HG02973 (cell line): ENCODE measurements at regions not wholly inside any gene's neighbourhood (a gene's known extent, or its start where the extent isn't known, plus 50 kb on each side); places are given as distances from the start of the nearest gene placed in this dataset.
"Not testable (repeated sequence)": the region's sequence is repeated elsewhere in the genome, so short reads cannot be mapped to it uniquely, and the experiment has no call there.

ENCODE experiments used
- ATAC-seq: cut with Tn5 transposase; IDR thresholded peaks from one replicate; pipeline ENCODE4 v1.9.1; 2021; ENCODE audit warnings: moderate library complexity; ENCODE audit not compliant: unreplicated experiment

- ATAC-seq: not testable (repeated sequence)
These were observed 372.4 kb downstream of the BCL2L11 start for GRCh38 chr2:111492995-111493719.

DNA sequence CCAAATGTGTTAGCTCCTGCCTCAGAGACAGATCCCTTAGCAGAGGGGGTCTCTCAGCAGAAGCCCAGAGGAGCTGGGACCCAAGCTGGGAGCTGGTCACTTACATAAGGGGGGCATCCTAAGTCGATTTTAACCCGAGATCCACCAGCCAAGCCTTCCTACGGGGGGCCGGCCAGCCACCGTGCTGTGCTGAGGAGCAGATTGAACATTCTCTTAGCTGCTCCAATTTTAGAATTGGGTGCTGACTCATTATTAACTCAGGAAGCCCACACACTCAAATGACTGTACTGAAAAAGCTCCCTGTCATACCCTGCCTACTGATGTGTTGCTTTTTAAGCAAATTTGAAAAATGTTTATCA is 373.0 kb downstream of the BCL2L11 start:
- peak; percentile 79 for ATAC-seq

DNA sequence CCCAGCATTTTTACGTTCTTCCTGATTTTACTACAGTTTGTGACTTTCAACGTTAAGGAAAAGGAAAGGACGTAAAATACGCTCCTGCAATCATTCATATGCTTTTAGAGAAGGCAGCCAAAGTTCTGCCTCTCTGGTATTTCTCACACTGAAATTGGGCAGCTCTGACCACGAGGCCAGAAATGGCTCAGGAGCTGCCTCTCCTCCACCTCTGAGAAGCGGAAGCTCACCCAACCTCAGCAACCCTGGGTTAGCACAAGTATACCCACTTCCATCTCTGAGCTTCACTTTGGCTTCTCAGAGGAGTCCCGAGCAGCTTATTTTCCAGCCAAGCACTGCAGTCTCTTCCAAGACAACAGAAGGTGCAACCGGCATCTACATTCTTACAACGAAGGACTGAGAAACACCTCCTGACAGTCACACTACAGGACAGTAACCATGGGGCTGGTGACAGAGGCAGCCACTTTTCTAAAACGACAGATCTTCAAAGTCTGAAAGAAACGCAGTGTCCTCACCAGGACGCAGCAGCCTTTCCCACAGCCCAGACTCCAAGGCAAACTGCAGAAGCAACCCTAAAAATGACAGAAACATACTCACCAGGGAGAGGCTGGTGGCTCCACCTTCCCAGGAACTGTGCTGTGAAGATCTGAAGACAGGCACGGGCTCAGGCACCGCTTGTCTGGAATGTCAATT is 373.7 kb downstream of the BCL2L11 start:
- peak; percentile 25 for ATAC-seq

GRCh38 chr2:111494981-111495315 is 374.2 kb downstream of the BCL2L11 start:
- ATAC-seq: peak; percentile 41

GRCh38 chr2:111495636-111496035 is 374.9 kb downstream of the BCL2L11 start:
- ATAC-seq: not testable (repeated sequence)

- ATAC-seq: not testable (repeated sequence)
These were observed 375.5 kb downstream of the BCL2L11 start for GRCh38 chr2:111496176-111496575.

GRCh38 chr2:111496860-111497259 is 376.1 kb downstream of the BCL2L11 start:
- ATAC-seq: not testable (repeated sequence)

DNA sequence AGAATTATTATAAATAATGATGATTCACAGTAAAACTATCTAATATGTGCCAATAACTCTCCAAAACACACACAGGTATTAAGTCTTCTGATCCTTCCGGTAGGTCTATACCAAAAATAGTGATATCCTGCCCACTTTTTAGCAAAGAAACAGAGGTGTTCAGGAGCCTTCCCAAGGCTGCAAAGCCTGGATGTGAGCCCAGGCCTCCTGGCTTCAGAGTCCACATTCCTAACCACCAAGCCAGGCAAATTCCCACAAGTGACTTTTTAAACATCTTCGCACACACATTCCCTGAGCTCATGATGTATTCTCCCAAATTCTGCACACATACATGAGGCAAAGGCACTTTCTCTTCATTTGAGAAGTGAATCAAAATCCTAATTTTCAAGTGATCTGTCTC is 376.6 kb downstream of the BCL2L11 start:
- ATAC-seq: not testable (repeated sequence)

DNA sequence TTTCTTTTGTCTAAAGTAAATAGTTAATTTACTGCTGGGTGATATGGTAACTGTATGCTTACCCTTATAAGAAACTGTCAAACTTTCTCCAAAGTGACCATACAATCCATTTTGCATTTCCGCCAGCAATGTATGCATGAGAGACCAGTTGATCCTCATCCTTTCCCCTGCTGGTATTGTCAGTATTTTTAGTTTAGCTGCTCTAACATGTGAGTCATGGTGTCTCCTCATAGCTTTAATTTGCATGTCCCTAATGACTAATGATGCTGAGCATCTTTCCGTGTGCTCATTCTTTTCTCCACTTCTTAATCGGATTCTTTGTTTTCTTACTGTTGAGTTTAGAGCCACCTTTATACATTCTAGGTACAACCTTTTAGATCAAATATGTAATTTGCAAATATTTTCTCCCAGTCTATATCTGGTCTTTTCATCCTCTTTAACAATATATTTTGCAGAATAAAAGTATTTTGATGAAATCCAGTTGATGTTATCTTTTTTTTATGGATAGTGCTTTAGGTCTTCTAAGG is 379.9 kb downstream of the BCL2L11 start:
- not testable (repeated sequence) for ATAC-seq

GRCh38 chr2:111503844-111504570 is 380.0 kb downstream of the ANAPC1 start:
- not testable (repeated sequence) for ATAC-seq

GRCh38 chr2:111504571-111504942 is 379.4 kb downstream of the ANAPC1 start:
- ATAC-seq: not testable (repeated sequence)

DNA sequence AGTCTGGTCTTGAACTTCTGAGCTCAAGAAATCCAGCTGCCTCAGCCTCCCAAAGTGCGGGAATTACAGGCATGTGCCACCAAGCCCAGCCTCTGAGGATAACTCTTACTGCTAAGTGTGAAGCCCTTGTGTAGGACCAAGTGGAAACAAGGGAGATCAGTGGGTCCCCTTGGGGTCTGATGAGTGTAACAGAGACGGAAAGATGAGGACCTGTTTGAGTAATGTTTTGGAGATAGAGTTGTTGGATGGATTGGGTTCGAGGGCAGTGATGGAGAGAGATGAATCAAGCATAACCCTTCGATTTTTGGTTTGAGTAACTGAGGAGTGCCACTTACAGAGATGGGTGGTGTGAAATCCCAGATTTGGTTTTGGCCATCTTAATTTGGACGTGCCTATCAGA is 378.7 kb downstream of the ANAPC1 start:
- not testable (repeated sequence) for ATAC-seq

DNA sequence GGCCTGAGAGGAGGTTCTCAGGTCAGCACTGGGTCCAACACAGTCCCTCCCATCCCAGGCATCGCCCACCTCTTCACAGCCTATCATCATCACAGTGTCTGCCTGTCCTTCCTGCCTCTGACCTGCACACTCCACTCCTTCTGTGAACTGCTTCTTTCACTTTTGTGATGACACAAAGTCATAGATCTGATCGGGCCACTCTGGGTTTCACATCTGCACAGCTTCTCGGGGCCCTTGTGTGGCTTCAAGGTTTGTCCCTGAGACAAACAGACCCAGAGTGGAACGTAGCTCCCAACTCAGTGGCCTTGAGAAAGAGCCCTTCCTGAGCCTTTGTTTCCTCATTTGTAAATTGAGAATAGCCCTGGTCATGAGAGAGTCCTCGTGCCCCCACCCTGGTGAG is 377.1 kb downstream of the ANAPC1 start:
- ATAC-seq: peak; percentile 93

DNA sequence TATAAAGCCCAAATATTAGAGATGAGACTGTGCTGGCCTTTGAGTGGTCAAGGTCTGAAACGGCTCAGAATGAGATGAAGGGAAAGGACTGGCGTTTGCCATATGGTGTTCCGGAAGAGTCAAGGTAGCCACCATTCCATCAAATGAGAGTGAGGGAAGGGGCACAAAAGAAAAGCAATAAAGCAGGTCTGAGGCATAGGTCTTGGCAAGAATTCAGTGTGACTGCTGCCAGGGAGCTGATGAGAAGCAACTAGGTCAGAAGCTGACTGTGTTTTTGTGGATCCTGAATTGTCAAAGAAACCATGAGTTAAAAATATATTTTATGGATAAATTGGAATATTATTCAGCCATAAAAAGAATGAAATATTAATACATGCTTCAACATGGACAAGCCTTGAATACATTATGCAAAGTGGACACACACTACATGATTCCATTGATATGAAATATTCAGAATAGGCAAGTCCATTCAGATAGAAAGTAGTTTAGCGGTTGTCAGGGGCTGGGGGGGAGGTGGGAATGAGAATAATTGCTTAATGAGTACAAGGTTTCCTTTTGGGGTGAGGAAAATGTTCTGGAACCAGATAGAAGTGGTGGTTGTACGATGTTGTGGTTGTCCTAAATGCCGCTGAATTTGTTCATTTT is 374.6 kb downstream of the ANAPC1 start:
- ATAC-seq: not testable (repeated sequence)

DNA sequence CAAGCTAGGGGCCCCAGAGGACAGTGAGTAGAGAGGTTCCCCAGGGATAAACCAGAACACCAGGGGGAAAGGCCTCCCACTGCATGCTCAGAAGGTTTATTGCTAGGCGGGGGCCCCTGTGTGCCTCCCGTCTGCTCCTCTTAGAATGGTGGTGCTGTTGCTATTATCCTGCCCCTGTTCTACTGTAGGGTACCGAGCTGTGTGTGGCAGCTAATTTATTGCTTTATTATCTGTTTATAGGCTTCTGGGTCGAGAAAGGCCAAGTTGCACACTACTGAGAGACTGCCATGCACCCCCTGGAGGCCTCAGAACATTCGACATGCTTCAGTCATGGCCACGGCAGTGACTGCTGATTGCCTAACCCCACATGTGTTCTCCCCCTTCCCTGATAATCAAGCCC is 373.6 kb downstream of the ANAPC1 start:
- ATAC-seq: not testable (repeated sequence)

GRCh38 chr2:111511062-111511461 is 372.9 kb downstream of the ANAPC1 start:
- not testable (repeated sequence) for ATAC-seq

GRCh38 chr2:111512378-111512777 is 371.6 kb downstream of the ANAPC1 start:
- ATAC-seq: not testable (repeated sequence)

GRCh38 chr2:111514138-111514537 is 369.9 kb downstream of the ANAPC1 start:
- not testable (repeated sequence) for ATAC-seq

DNA sequence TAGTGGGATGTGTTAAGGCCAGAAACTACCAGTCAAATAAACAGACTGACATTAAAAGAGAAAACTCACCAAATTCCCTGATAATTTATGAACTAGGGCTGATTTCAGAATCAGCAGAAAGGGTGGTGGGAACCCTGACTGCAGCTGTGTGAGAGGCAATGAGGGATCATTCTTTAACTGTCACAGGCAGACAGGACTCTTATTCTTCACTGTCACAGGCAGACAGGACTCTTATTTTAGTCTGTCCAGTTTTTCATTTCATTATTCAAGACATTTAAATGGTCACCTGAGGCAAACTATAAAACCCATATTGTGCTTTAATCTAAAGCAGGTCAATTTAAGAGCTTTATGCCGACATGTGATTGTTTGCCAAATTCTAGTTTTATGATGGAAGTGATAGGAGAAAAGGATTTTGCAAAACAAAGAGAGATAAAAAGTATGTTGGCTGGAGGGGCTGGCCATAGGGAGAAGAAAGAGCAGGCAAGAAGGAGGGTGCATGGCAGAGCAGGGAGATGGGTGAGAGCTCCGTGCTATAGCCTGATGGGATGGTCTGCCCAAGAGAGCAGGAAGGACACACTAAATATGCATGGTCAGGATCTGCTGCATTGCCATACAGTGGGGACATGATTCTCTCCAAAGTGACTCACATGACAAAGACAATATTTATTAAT is 366.8 kb downstream of the ANAPC1 start:
- ATAC-seq: not testable (repeated sequence)

- not testable (repeated sequence) for ATAC-seq
These were observed 366.3 kb downstream of the ANAPC1 start for GRCh38 chr2:111517721-111518053.

- ATAC-seq: no peak
These were observed 364.9 kb downstream of the ANAPC1 start for GRCh38 chr2:111519071-111519470.
